RWPE2 (cell line): ENCODE measurements at regions not wholly inside any gene's neighbourhood (a gene's known extent, or its start where the extent isn't known, plus 50 kb on each side); places are given as distances from the start of the nearest gene placed in this dataset.

ENCODE experiments used
- ATAC-seq: fragments of 200-7000 bp; cut with Tn5 transposase; 3 replicates; pipeline ENCODE4 v1.9.1; 2021; ENCODE audit warnings: low read depth
- DNase-seq: peaks from one replicate; pipeline ENCODE4 v3.0.0-alpha.2; 2020; ENCODE audit warnings: low spot score
- H3K27ac ChIP-seq: fragments of 450-650 bp; 2 replicates; pipeline ENCODE4 v1.5.1; 2017; ENCODE audit warnings: mild to moderate bottlenecking; ENCODE audit not compliant: poor library complexity, severe bottlenecking
- H3K27me3 ChIP-seq: fragments of 250-450 bp; sonication (Bioruptor Pico); 2 replicates; pipeline ENCODE4 v1.5.1; 2021; ENCODE audit warnings: mild to moderate bottlenecking, moderate library complexity; ENCODE audit not compliant: insufficient read depth, poor library complexity, severe bottlenecking
- H3K36me3 ChIP-seq: fragments of 250-450 bp; sonication (Bioruptor Pico); 2 replicates; pipeline ENCODE4 v1.5.1; 2020; ENCODE audit warnings: low read depth, mild to moderate bottlenecking, moderate library complexity
- H3K4me1 ChIP-seq: fragments of 250-450 bp; sonication (Bioruptor Pico); 2 replicates; pipeline ENCODE4 v1.5.1; 2021; ENCODE audit warnings: mild to moderate bottlenecking, moderate library complexity; ENCODE audit not compliant: insufficient read depth, poor library complexity, severe bottlenecking
- H3K4me3 ChIP-seq: fragments of 250-450 bp; sonication (Bioruptor Pico); 2 replicates; pipeline ENCODE4 v1.5.1; 2021; ENCODE audit warnings: mild to moderate bottlenecking, moderate library complexity; ENCODE audit not compliant: severe bottlenecking
- H3K9me3 ChIP-seq: fragments of 250-450 bp; sonication (Bioruptor Pico); 2 replicates; pipeline ENCODE4 v1.5.1; 2021; ENCODE audit warnings: mild to moderate bottlenecking, moderate library complexity; ENCODE audit not compliant: severe bottlenecking
- CTCF ChIP-seq: fragments of 450-650 bp; IDR thresholded peaks from one replicate; pipeline ENCODE4 v1.5.1; 2017; ENCODE audit warnings: mild to moderate bottlenecking, moderate library complexity; ENCODE audit not compliant: poor library complexity, severe bottlenecking

GRCh38 chr4:26039639-26040359, 125.8 kb downstream of the SMIM20 start:
- no peak overlapping the region for H3K4me3 ChIP-seq
- ATAC-seq (no peak), DNase-seq (no peak)
- H3K27me3 ChIP-seq: no peaks in the 10 kb centered on the region
- H3K4me1 ChIP-seq: no peaks in the 10 kb centered on the region
- H3K27ac ChIP-seq: no peak overlapping the region
- TF ChIP-seq CTCF: no peak
- H3K9me3 ChIP-seq: no peaks in the 10 kb centered on the region
- no peaks in the 10 kb centered on the region for H3K36me3 ChIP-seq

- ATAC-seq (no peak), DNase-seq (no peak)
- Histone ChIP-seq H3K4me1 (peaks cover 11% of the 10 kb centered on the region), H3K9me3 (no peaks in the 10 kb centered on the region), H3K4me3 (no peak overlapping the region), H3K27me3 (no peaks in the 10 kb centered on the region), H3K36me3 (no peaks in the 10 kb centered on the region), H3K27ac (no peak overlapping the region)
- TF ChIP-seq CTCF: no peak
Measured at GRCh38 chr4:26044524-26044923, 130.5 kb downstream of the SMIM20 start.

GRCh38 chr4:26044983-26045382, 131.0 kb downstream of the SMIM20 start:
- ATAC-seq (no peak), DNase-seq (no peak)
- TF ChIP-seq CTCF: no peak
- H3K27me3 ChIP-seq: no peaks in the 10 kb centered on the region
- no peaks in the 10 kb centered on the region for H3K36me3 ChIP-seq
- H3K27ac ChIP-seq: no peak overlapping the region
- H3K4me1 ChIP-seq: peaks cover 11% of the 10 kb centered on the region
- H3K4me3 ChIP-seq: no peak overlapping the region
- H3K9me3 ChIP-seq: no peaks in the 10 kb centered on the region

- Histone ChIP-seq H3K4me1 (peaks cover 11% of the 10 kb centered on the region), H3K27ac (peak overlapping the region; percentile 43), H3K9me3 (no peaks in the 10 kb centered on the region), H3K27me3 (no peaks in the 10 kb centered on the region), H3K36me3 (no peaks in the 10 kb centered on the region), H3K4me3 (no peak overlapping the region)
- DNase-seq (no peak), ATAC-seq (no peak)
- TF ChIP-seq CTCF: no peak
Measured at GRCh38 chr4:26047795-26048194, 133.8 kb downstream of the SMIM20 start.

- peak overlapping the region; percentile 43 for H3K27ac ChIP-seq
- DNase-seq: no peak
- no peak for TF ChIP-seq CTCF
- no peaks in the 10 kb centered on the region for H3K27me3 ChIP-seq
- H3K4me3 ChIP-seq: no peak overlapping the region
- ATAC-seq: peak; percentile 96
- H3K9me3 ChIP-seq: no peaks in the 10 kb centered on the region
- no peaks in the 10 kb centered on the region for H3K36me3 ChIP-seq
- H3K4me1 ChIP-seq: peaks cover 11% of the 10 kb centered on the region
Measured at GRCh38 chr4:26048378-26048882, 134.4 kb downstream of the SMIM20 start.
